Bronchial epithelial cell (primary cell): ENCODE measurements at regions not wholly inside any gene's neighbourhood (a gene's known extent, or its start where the extent isn't known, plus 50 kb on each side); places are given as distances from the start of the nearest gene placed in this dataset.

Experiments used
- DNase-seq: peaks from one replicate; pipeline ENCODE4 v3.0.0-alpha.2; 2010; ENCODE audit warnings: low read depth
- FAIRE-seq: peaks from 2 replicates; lab custom pipeline; 2011; peaks lifted over from hg19 to GRCh38; lab: Jason Lieb, UNC
- H3K27me3 ChIP-seq: 2 replicates; pipeline ENCODE4 v1.5.1; 2011; ENCODE audit warnings: low read length; ENCODE audit not compliant: control insufficient read depth, insufficient read depth
- H3K36me3 ChIP-seq: 2 replicates; pipeline ENCODE4 v1.5.1; 2011; ENCODE audit warnings: low read length; ENCODE audit not compliant: control insufficient read depth, insufficient read depth
- H3K4me3 ChIP-seq: 2 replicates; pipeline ENCODE4 v1.5.1; 2011; ENCODE audit warnings: mild to moderate bottlenecking, low read depth, low read length, control low read depth
- CTCF ChIP-seq: IDR thresholded peaks from 2 replicates; pipeline ENCODE4 v1.5.1; 2011; ENCODE audit warnings: mild to moderate bottlenecking, moderate library complexity, low read length, control low read depth, inconsistent platforms; ENCODE audit not compliant: insufficient read depth, severe bottlenecking

- DNase-seq (no peak), FAIRE-seq (no peak)
- no peaks in the 10 kb centered on the region for H3K36me3 ChIP-seq
- no peak overlapping the region for H3K4me3 ChIP-seq
- no peaks in the 10 kb centered on the region for H3K27me3 ChIP-seq
- no peak for TF ChIP-seq CTCF
Observed at GRCh38 chr9:26460624-26461023, 432.0 kb downstream of the CAAP1 start.

- H3K36me3 ChIP-seq = no peaks in the 10 kb centered on the region
- DNase-seq = no peak
- H3K4me3 ChIP-seq = no peak overlapping the region
- TF ChIP-seq CTCF = no peak
- no peak for FAIRE-seq
- no peaks in the 10 kb centered on the region for H3K27me3 ChIP-seq
Observed at GRCh38 chr9:26459959-26460358, 432.6 kb downstream of the CAAP1 start.

GRCh38 chr9:26458054-26458453 is 434.5 kb downstream of the CAAP1 start:
- no peak for DNase-seq
- Histone ChIP-seq H3K4me3 (no peak overlapping the region), H3K27me3 (no peaks in the 10 kb centered on the region), H3K36me3 (no peaks in the 10 kb centered on the region)
- no peak for FAIRE-seq
- no peak for TF ChIP-seq CTCF

GRCh38 chr9:26457151-26457550 is 435.5 kb downstream of the CAAP1 start:
- DNase-seq (no peak), FAIRE-seq (no peak)
- no peak overlapping the region for H3K4me3 ChIP-seq
- no peaks in the 10 kb centered on the region for H3K27me3 ChIP-seq
- no peaks in the 10 kb centered on the region for H3K36me3 ChIP-seq
- no peak for TF ChIP-seq CTCF

- no peaks in the 10 kb centered on the region for H3K36me3 ChIP-seq
- no peak for FAIRE-seq
- no peak overlapping the region for H3K4me3 ChIP-seq
- no peak for DNase-seq
- no peaks in the 10 kb centered on the region for H3K27me3 ChIP-seq
- no peak for TF ChIP-seq CTCF
Observed at GRCh38 chr9:26439061-26439624, 453.5 kb downstream of the CAAP1 start.

- FAIRE-seq = no peak
- Histone ChIP-seq H3K4me3 (no peak overlapping the region), H3K27me3 (no peaks in the 10 kb centered on the region), H3K36me3 (no peaks in the 10 kb centered on the region)
- TF ChIP-seq CTCF = no peak
- no peak for DNase-seq
Observed at GRCh38 chr9:26437056-26437711, 455.4 kb downstream of the CAAP1 start.
